ENCODE measurements at regions not wholly inside any gene's neighbourhood (a gene's known extent, or its start where the extent isn't known, plus 50 kb on each side); places are given as distances from the start of the nearest gene placed in this dataset.

GRCh38 chr22:23397613-23398567, 182.2 kb downstream of the IGLL1 start:
- in situ Hi-C loops (cut with MboI; ENCODE audit: low sequenced_read_pairs), result loop anchor here (25.0 kb wide), 2 partner anchors 261 to 436 kb away; partner anchors contain the start of genes RAB36 and RSPH14

GRCh38 chr22:23397008-23397612, 183.0 kb downstream of the IGLL1 start:
- in situ Hi-C loops (cut with MboI; ENCODE audit: low sequenced_read_pairs), result loop anchor here (25.0 kb wide), 2 partner anchors 260 to 435 kb away; partner anchors contain the start of genes RAB36 and RSPH14

GRCh38 chr22:23396362-23397007, 183.6 kb downstream of the IGLL1 start:
- in situ Hi-C loops (cut with MboI; ENCODE audit: low sequenced_read_pairs), result loop anchor here (25.0 kb wide), 2 partner anchors 259 to 434 kb away; partner anchors contain the start of genes RAB36 and RSPH14

- in situ Hi-C loops (cut with MboI; ENCODE audit: low sequenced_read_pairs), result loop anchor here (25.0 kb wide), 2 partner anchors 258 to 433 kb away; partner anchors contain the start of genes RAB36 and RSPH14
Measured at GRCh38 chr22:23395530-23396361, 184.3 kb downstream of the IGLL1 start.

- in situ Hi-C loops (cut with MboI; ENCODE audit: low sequenced_read_pairs), result loop anchor here (25.0 kb wide), 2 partner anchors 257 to 432 kb away; partner anchors contain the start of genes RAB36 and RSPH14
Measured at GRCh38 chr22:23394525-23395326, 185.4 kb downstream of the IGLL1 start.

GRCh38 chr22:23393721-23394320, 186.3 kb downstream of the IGLL1 start:
- in situ Hi-C loops (cut with MboI; ENCODE audit: low sequenced_read_pairs), result loop anchor here (25.0 kb wide), 2 partner anchors 257 to 432 kb away; partner anchors contain the start of genes RAB36 and RSPH14

- in situ Hi-C loops (cut with MboI; ENCODE audit: low sequenced_read_pairs), result loop anchor here (25.0 kb wide), 2 partner anchors 256 to 431 kb away; partner anchors contain the start of genes RAB36 and RSPH14
Measured at GRCh38 chr22:23393199-23393598, 186.9 kb downstream of the IGLL1 start.

GRCh38 chr22:23392420-23393121, 187.5 kb downstream of the IGLL1 start:
- in situ Hi-C loops (cut with MboI; ENCODE audit: low sequenced_read_pairs), result loop anchor here (25.0 kb wide), 2 partner anchors 255 to 430 kb away; partner anchors contain the start of genes RAB36 and RSPH14

- in situ Hi-C loops (cut with MboI; ENCODE audit: low sequenced_read_pairs), result loop anchor here (25.0 kb wide), 2 partner anchors 254 to 429 kb away; partner anchors contain the start of genes RAB36 and RSPH14
Measured at GRCh38 chr22:23391022-23391421, 189.1 kb downstream of the IGLL1 start.

- in situ Hi-C loops (cut with MboI; ENCODE audit: low sequenced_read_pairs), result loop anchor here (25.0 kb wide), 2 partner anchors 252 to 427 kb away; partner anchors contain the start of genes RAB36 and RSPH14
Measured at GRCh38 chr22:23389271-23390071, 190.6 kb downstream of the IGLL1 start.

- in situ Hi-C loops (cut with MboI; ENCODE audit: low sequenced_read_pairs), result loop anchor here (25.0 kb wide), 2 partner anchors 251 to 426 kb away; partner anchors contain the start of genes RAB36 and RSPH14
Measured at GRCh38 chr22:23388517-23388890, 191.6 kb downstream of the IGLL1 start.

GRCh38 chr22:23387827-23388516, 192.1 kb downstream of the IGLL1 start:
- in situ Hi-C loops (cut with MboI; ENCODE audit: low sequenced_read_pairs), result loop anchor here (25.0 kb wide), 2 partner anchors 251 to 426 kb away; partner anchors contain the start of genes RAB36 and RSPH14

GRCh38 chr22:23386822-23387580, 193.1 kb downstream of the IGLL1 start:
- in situ Hi-C loops (cut with MboI; ENCODE audit: low sequenced_read_pairs), result loop anchor here (25.0 kb wide), 2 partner anchors 250 to 425 kb away; partner anchors contain the start of genes RAB36 and RSPH14

GRCh38 chr22:23385678-23386631, 194.1 kb downstream of the IGLL1 start:
- in situ Hi-C loops (cut with MboI; ENCODE audit: low sequenced_read_pairs), result loop anchor here (25.0 kb wide), 2 partner anchors 249 to 424 kb away; partner anchors contain the start of genes RAB36 and RSPH14
